ENCODE measurements at regions not wholly inside any gene's neighbourhood (a gene's known extent, or its start where the extent isn't known, plus 50 kb on each side); places are given as distances from the start of the nearest gene placed in this dataset.
"Not testable (repeated sequence)": the region's sequence is repeated elsewhere in the genome, so short reads cannot be mapped to it uniquely, and the experiment has no call there.

GRCh38 chr6:14366315-14366714 lies 248.7 kb downstream of the CD83 start:
- DNase-seq (ENCODE audit: low spot score), result no peak

GRCh38 chr6:14366872-14367271 lies 249.3 kb downstream of the CD83 start:
- no peak for DNase-seq (ENCODE audit: low spot score)

GRCh38 chr6:14367296-14367695 lies 249.7 kb downstream of the CD83 start:
- DNase-seq (ENCODE audit: low spot score), result no peak

GRCh38 chr6:14369717-14370116 lies 252.1 kb downstream of the CD83 start:
- DNase-seq (ENCODE audit: low spot score), result no peak

GRCh38 chr6:14371530-14371929 lies 254.0 kb downstream of the CD83 start:
- no peak for DNase-seq (ENCODE audit: low spot score)

- no peak for DNase-seq (ENCODE audit: low spot score)
These were observed 255.3 kb downstream of the CD83 start for GRCh38 chr6:14372734-14373489.

GRCh38 chr6:14373648-14374437 lies 256.3 kb downstream of the CD83 start:
- DNase-seq (ENCODE audit: low spot score), result peak; percentile 1

- no peak for DNase-seq (ENCODE audit: low spot score)
These were observed 258.4 kb downstream of the CD83 start for GRCh38 chr6:14375930-14376329.

- DNase-seq (ENCODE audit: low spot score), result no peak
These were observed 262.0 kb downstream of the CD83 start for GRCh38 chr6:14379568-14379967.

- no peak for DNase-seq (ENCODE audit: low spot score)
These were observed 262.7 kb downstream of the CD83 start for GRCh38 chr6:14380086-14380820.

- DNase-seq (ENCODE audit: low spot score), result no peak
These were observed 263.6 kb downstream of the CD83 start for GRCh38 chr6:14380901-14381828.

GRCh38 chr6:14381829-14382677 lies 264.5 kb downstream of the CD83 start:
- no peak for DNase-seq (ENCODE audit: low spot score)

GRCh38 chr6:14382678-14383236 lies 265.2 kb downstream of the CD83 start:
- no peak for DNase-seq (ENCODE audit: low spot score)

- DNase-seq (ENCODE audit: low spot score), result no peak
These were observed 266.0 kb downstream of the CD83 start for GRCh38 chr6:14383393-14384174.

GRCh38 chr6:14384175-14384949 lies 266.8 kb downstream of the CD83 start:
- no peak for DNase-seq (ENCODE audit: low spot score)

- no peak for DNase-seq (ENCODE audit: low spot score)
These were observed 268.7 kb downstream of the CD83 start for GRCh38 chr6:14386263-14386662.

- DNase-seq (ENCODE audit: low spot score), result no peak
These were observed 269.1 kb downstream of the CD83 start for GRCh38 chr6:14386668-14387067.

- DNase-seq (ENCODE audit: low spot score), result no peak
These were observed 270.8 kb downstream of the CD83 start for GRCh38 chr6:14388371-14388770.

- DNase-seq (ENCODE audit: low spot score), result not testable (repeated sequence)
These were observed 272.2 kb downstream of the CD83 start for GRCh38 chr6:14389776-14390175.

Data from LoVo (cell line).